Neural cell (in vitro differentiated cells): ENCODE measurements at regions not wholly inside any gene's neighbourhood (a gene's known extent, or its start where the extent isn't known, plus 50 kb on each side); places are given as distances from the start of the nearest gene placed in this dataset.

Experiments
- H2AFZ ChIP-seq: fragments of 200-600, 300-800 bp; sonication (generic), shearing (Covaris generic); 2 replicates; pipeline ENCODE4 v1.6.0; 2014; ENCODE audit warnings: low read depth, mild to moderate bottlenecking, antibody characterized with exemption, low read length, moderate library complexity
- H3F3A ChIP-seq: fragments of 200-600 bp; shearing (Covaris generic); 2 replicates; pipeline ENCODE4 v1.6.1; 2016; ENCODE audit warnings: mild to moderate bottlenecking, moderate library complexity, mixed read lengths, antibody characterized with exemption, low read length; ENCODE audit not compliant: insufficient read depth, poor library complexity, severe bottlenecking
- H3K27ac ChIP-seq: fragments of 200-600, 300-800 bp; sonication (generic), shearing (Covaris generic); 2 replicates; pipeline ENCODE4 v1.5.1; 2014; ENCODE audit warnings: mild to moderate bottlenecking, low read length, moderate library complexity
- H3K27me3 ChIP-seq: fragments of 300-800, 200-600 bp; sonication (generic), shearing (Covaris generic); 2 replicates; pipeline ENCODE4 v1.6.0; 2014; ENCODE audit warnings: mild to moderate bottlenecking, low read depth, low read length, moderate library complexity; ENCODE audit not compliant: insufficient read depth
- H3K36me3 ChIP-seq: fragments of 300-800, 200-600 bp; sonication (generic), shearing (Covaris generic); 2 replicates; pipeline ENCODE4 v1.5.1; 2014; ENCODE audit warnings: mild to moderate bottlenecking, antibody characterized with exemption, low read length, moderate library complexity; ENCODE audit not compliant: insufficient read depth
- H3K4me2 ChIP-seq: fragments of 300-800, 200-600 bp; sonication (generic), shearing (Covaris generic); 2 replicates; pipeline ENCODE4 v1.6.0; 2014; ENCODE audit warnings: mild to moderate bottlenecking, low read length
- H3K4me3 ChIP-seq: fragments of 300-800, 200-600 bp; sonication (generic), shearing (Covaris generic); 2 replicates; pipeline ENCODE4 v1.5.1; 2014; ENCODE audit warnings: mild to moderate bottlenecking, low read length, moderate library complexity
- H3K79me2 ChIP-seq: fragments of 200-600 bp; shearing (Covaris generic); replicated peaks from 2 replicates; pipeline ENCODE4 v1.6.0; 2014; ENCODE audit warnings: mild to moderate bottlenecking, low read length, moderate library complexity; ENCODE audit not compliant: insufficient read depth
- H3K9ac ChIP-seq: fragments of 300-800, 200-600 bp; sonication (generic), shearing (Covaris generic); 2 replicates; pipeline ENCODE4 v1.6.1; 2016; ENCODE audit warnings: mild to moderate bottlenecking, low read length, mixed read lengths
- H3K9me2 ChIP-seq: fragments of 200-600 bp; shearing (Covaris generic); 2 replicates; pipeline ENCODE4 v1.6.1; 2016; ENCODE audit warnings: mild to moderate bottlenecking, low read length, mixed read lengths; ENCODE audit not compliant: insufficient read depth
- H3K9me3 ChIP-seq: fragments of 200-600, 300-800 bp; sonication (generic), shearing (Covaris generic); 2 replicates; pipeline ENCODE4 v1.6.1; 2016; ENCODE audit warnings: mild to moderate bottlenecking, mixed run types, low read length, moderate library complexity, mixed read lengths
- H4K20me1 ChIP-seq: fragments of 200-600 bp; shearing (Covaris generic); 2 replicates; pipeline ENCODE4 v1.6.1; 2016; ENCODE audit warnings: mild to moderate bottlenecking, mixed run types; ENCODE audit not compliant: insufficient read depth
- CTCF ChIP-seq: fragments of 450-650 bp; IDR thresholded peaks from 2 replicates; pipeline ENCODE4 v1.5.1; 2014; ENCODE audit warnings: antibody characterized with exemption, mild to moderate bottlenecking, moderate library complexity; ENCODE audit not compliant: poor library complexity, severe bottlenecking
- EP300 ChIP-seq: fragments of 450-650 bp; conservative IDR thresholded peaks from 2 replicates; pipeline ENCODE4 v1.6.1; 2014; ENCODE audit warnings: antibody characterized with exemption, mild to moderate bottlenecking, moderate library complexity; ENCODE audit not compliant: poor library complexity, severe bottlenecking
- EZH2 ChIP-seq: fragments of 200-600, 300-800 bp; shearing (Covaris generic), sonication (generic); IDR thresholded peaks from 2 replicates; pipeline ENCODE4 v1.6.1; 2014; ENCODE audit warnings: antibody characterized with exemption, low read length, borderline replicate concordance, mild to moderate bottlenecking; ENCODE audit not compliant: insufficient read depth, poor library complexity, severe bottlenecking
- MXI1 ChIP-seq: fragments of 450-650 bp; conservative IDR thresholded peaks from 2 replicates; pipeline ENCODE4 v1.6.1; 2014; ENCODE audit warnings: antibody characterized with exemption, mild to moderate bottlenecking; ENCODE audit not compliant: poor library complexity, severe bottlenecking
- POLR2AphosphoS5 ChIP-seq: IDR thresholded peaks from 2 replicates; pipeline ENCODE4 v1.6.1; 2012
- RAD21 ChIP-seq: fragments of 450-650 bp; conservative IDR thresholded peaks from 2 replicates; pipeline ENCODE4 v1.6.1; 2014; ENCODE audit warnings: antibody characterized with exemption, mild to moderate bottlenecking, moderate library complexity
- SMC3 ChIP-seq: fragments of 450-650 bp; conservative IDR thresholded peaks from 2 replicates; pipeline ENCODE4 v1.6.1; 2014; ENCODE audit warnings: antibody characterized with exemption, mild to moderate bottlenecking, moderate library complexity; ENCODE audit not compliant: poor library complexity
- TAF1 ChIP-seq: IDR thresholded peaks from 2 replicates; pipeline ENCODE4 v1.6.1; 2012; ENCODE audit warnings: low read depth
- TF ChIP-seq, protein P1 (sequence below): IDR thresholded peaks from 2 replicates; pipeline ENCODE4 v1.6.1; 2012; ENCODE audit warnings: borderline replicate concordance

DNA sequence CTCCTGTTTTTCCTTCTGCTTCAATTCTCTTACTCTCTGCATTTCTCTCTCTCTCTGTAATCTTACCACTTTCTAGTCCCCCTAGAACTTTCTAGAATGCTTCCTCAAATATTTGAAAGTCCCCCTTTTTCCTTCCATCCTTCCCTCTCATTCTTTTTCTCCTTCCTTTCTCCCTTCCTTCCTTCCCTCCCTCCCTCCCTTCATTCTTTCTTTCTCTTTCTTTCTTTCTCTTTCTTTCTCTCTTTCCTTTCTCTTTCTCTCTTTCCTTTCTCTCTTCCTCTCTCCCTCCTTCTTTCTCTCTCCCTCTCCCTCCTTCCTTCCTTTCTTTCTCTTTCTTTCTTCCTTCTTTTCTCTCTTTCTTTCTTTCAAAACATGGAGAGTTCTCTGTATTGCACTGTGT lies 201.4 kb upstream of the IGF1 start:
- no peak overlapping the region for H3K27ac ChIP-seq
- no peaks in the 10 kb centered on the region for H3F3A ChIP-seq
- H3K4me3 ChIP-seq: no peak overlapping the region
- no peak overlapping the region for H2AFZ ChIP-seq
- TF ChIP-seq TAF1 (no peak), MXI1 (no peak), CTCF (no peak), SMC3 (no peak), POLR2AphosphoS5 (no peak), EZH2 (no peak), RAD21 (no peak), EP300 (no peak)
- TF ChIP-seq, protein P1, sequence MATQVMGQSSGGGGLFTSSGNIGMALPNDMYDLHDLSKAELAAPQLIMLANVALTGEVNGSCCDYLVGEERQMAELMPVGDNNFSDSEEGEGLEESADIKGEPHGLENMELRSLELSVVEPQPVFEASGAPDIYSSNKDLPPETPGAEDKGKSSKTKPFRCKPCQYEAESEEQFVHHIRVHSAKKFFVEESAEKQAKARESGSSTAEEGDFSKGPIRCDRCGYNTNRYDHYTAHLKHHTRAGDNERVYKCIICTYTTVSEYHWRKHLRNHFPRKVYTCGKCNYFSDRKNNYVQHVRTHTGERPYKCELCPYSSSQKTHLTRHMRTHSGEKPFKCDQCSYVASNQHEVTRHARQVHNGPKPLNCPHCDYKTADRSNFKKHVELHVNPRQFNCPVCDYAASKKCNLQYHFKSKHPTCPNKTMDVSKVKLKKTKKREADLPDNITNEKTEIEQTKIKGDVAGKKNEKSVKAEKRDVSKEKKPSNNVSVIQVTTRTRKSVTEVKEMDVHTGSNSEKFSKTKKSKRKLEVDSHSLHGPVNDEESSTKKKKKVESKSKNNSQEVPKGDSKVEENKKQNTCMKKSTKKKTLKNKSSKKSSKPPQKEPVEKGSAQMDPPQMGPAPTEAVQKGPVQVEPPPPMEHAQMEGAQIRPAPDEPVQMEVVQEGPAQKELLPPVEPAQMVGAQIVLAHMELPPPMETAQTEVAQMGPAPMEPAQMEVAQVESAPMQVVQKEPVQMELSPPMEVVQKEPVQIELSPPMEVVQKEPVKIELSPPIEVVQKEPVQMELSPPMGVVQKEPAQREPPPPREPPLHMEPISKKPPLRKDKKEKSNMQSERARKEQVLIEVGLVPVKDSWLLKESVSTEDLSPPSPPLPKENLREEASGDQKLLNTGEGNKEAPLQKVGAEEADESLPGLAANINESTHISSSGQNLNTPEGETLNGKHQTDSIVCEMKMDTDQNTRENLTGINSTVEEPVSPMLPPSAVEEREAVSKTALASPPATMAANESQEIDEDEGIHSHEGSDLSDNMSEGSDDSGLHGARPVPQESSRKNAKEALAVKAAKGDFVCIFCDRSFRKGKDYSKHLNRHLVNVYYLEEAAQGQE: no peak
- H3K27me3 ChIP-seq: no peaks in the 10 kb centered on the region
- no peak overlapping the region for H3K9ac ChIP-seq
- H3K9me2 ChIP-seq: no peaks in the 10 kb centered on the region
- H3K36me3 ChIP-seq: no peaks in the 10 kb centered on the region
- H3K9me3 ChIP-seq: no peaks in the 10 kb centered on the region
- no peaks in the 10 kb centered on the region for H3K79me2 ChIP-seq
- no peaks in the 10 kb centered on the region for H4K20me1 ChIP-seq
- H3K4me2 ChIP-seq: no peak overlapping the region

GRCh38 chr12:102681309-102681708 lies 200.9 kb upstream of the IGF1 start:
- Histone ChIP-seq H3K27me3 (no peaks in the 10 kb centered on the region), H3K9ac (no peak overlapping the region), H3K4me3 (no peak overlapping the region), H2AFZ (no peak overlapping the region), H3K79me2 (no peaks in the 10 kb centered on the region), H3K36me3 (no peaks in the 10 kb centered on the region), H3K4me2 (no peak overlapping the region), H3K9me2 (no peaks in the 10 kb centered on the region), H3F3A (no peaks in the 10 kb centered on the region), H3K9me3 (no peaks in the 10 kb centered on the region), H3K27ac (no peak overlapping the region), H4K20me1 (no peaks in the 10 kb centered on the region)
- TF ChIP-seq CTCF (no peak), POLR2AphosphoS5 (no peak), EP300 (no peak), SMC3 (no peak), RAD21 (no peak), MXI1 (no peak), TAF1 (no peak), EZH2 (no peak)
- TF ChIP-seq, protein P1: no peak
